Right lobe of liver (tissue), 6 donors: ENCODE measurements at regions not wholly inside any gene's neighbourhood (a gene's known extent, or its start where the extent isn't known, plus 50 kb on each side); places are given as distances from the start of the nearest gene placed in this dataset.

Experiments
- ATAC-seq, 4 donors: fragments of 200-7000 bp; cut with Tn5 transposase; one replicate each; pipeline ENCODE4 v1.9.1; 2020; ENCODE audit warnings: mild to moderate bottlenecking in 4 of 4, moderate library complexity in 4 of 4
- DNase-seq, 3 donors: peaks; one replicate each; pipeline ENCODE4 v3.0.0-alpha.2; 2020
- H3K27ac ChIP-seq, 3 donors: fragments of 200-600 bp; one replicate each; pipeline ENCODE4 v1.8.0; 2022
- H3K27me3 ChIP-seq, 2 donors: fragments of 200-600 bp; one replicate each; pipeline ENCODE4 v1.8.0; 2022
- H3K36me3 ChIP-seq, 4 donors: fragments of 200-600 bp; sonication (generic) in 1 of 4; one replicate each; pipeline versions ENCODE4 v1.5.1 to v1.8.0; 2017 to 2022; ENCODE audit warnings: control low read depth in 1 of 4
- H3K4me1 ChIP-seq, 4 donors: fragments of 200-600 bp; sonication (generic) in 1 of 4; one replicate each; pipeline versions ENCODE4 v1.5.1 to v1.8.0; 2017 to 2022; ENCODE audit warnings: control low read depth in 1 of 4
- H3K4me3 ChIP-seq, 3 donors: fragments of 200-600 bp; one replicate each; pipeline ENCODE4 v1.8.0; 2022
- H3K9me3 ChIP-seq, 4 donors: fragments of 200-600 bp; sonication (generic) in 1 of 4; one replicate each; pipeline versions ENCODE4 v1.5.1 to v1.8.0; 2017 to 2022; ENCODE audit warnings: control low read depth in 1 of 4
- CTCF ChIP-seq, 4 donors: fragments of 200-600 bp in 3 of 4; fragments of 450-650 bp in 1 of 4; IDR thresholded peaks; one replicate each; pipeline versions ENCODE4 v1.5.1 to v1.8.0; 2016 to 2022; ENCODE audit warnings: antibody characterized with exemption in 4 of 4, mild to moderate bottlenecking in 2 of 4
- POLR2A ChIP-seq: fragments of 450-650 bp; IDR thresholded peaks from one replicate; pipeline ENCODE4 v1.6.1; 2017; ENCODE audit warnings: antibody characterized with exemption, mild to moderate bottlenecking
- WGBS: methylation state at CpG from one replicate; pipeline ENCODE4 v1.1.6; 2018; ENCODE audit warnings: low coverage, low lambda C conversion rate; ENCODE audit not compliant: insufficient coverage; ENCODE audit errors: missing lambda C conversion rate; 5-methylcytosine and 5-hydroxymethylcytosine counted together
- intact Hi-C, 2 donors: fragments of 100-400 bp; cut with DNase I; formaldehyde crosslinking; loops; one replicate each; pipeline versions ENCODE4 v1.11.2 to v1.14.1; 2022
- donor health status: DM: no; HTN: yes; CAD: no.
- donor health status: DM: no; HTN: no; CAD: no.
- donor health status: DM: no; HTN: no; CAD: no.
- donor health status: DM: no; HTN: yes; CAD: no.
- donor health status: DM: no; HTN: yes; CAD: no.

GRCh38 chr18:3333056-3333720 is 71.3 kb downstream of the MYL12B start:
- no peaks in the 10 kb centered on the region for H3K9me3 ChIP-seq
- no peak overlapping the region for H3K27ac ChIP-seq
- H3K27me3 ChIP-seq, result no peaks in the 10 kb centered on the region
- H3K4me1 ChIP-seq, result no peaks in the 10 kb centered on the region
- ATAC-seq, result no peak
- TF ChIP-seq POLR2A (no peak), CTCF (IDR thresholded peaks at IDR 0.05) (no peak)
- 80% methylated on average over 4 of the region's 4 CpGs for WGBS
- H3K36me3 ChIP-seq, result no peaks in the 10 kb centered on the region
- no peak for DNase-seq
- intact Hi-C loops, result no loop called here
- H3K4me3 ChIP-seq, result no peak overlapping the region

GRCh38 chr18:3333721-3334386 is 71.9 kb downstream of the MYL12B start:
- DNase-seq (no peak), ATAC-seq (no peak)
- TF ChIP-seq CTCF (IDR thresholded peaks at IDR 0.05) (no peak), POLR2A (no peak)
- no peaks in the 10 kb centered on the region for H3K27me3 ChIP-seq
- intact Hi-C loops, result no loop called here
- WGBS, result 70% methylated on average over 3 of the region's 4 CpGs
- no peaks in the 10 kb centered on the region for H3K36me3 ChIP-seq
- H3K4me3 ChIP-seq, result no peak overlapping the region
- no peaks in the 10 kb centered on the region for H3K4me1 ChIP-seq
- H3K9me3 ChIP-seq, result no peaks in the 10 kb centered on the region
- H3K27ac ChIP-seq, result no peak overlapping the region

- TF ChIP-seq CTCF (IDR thresholded peaks at IDR 0.05) (no peak), POLR2A (no peak)
- Histone ChIP-seq H3K9me3 (no peaks in the 10 kb centered on the region), H3K27me3 (no peaks in the 10 kb centered on the region), H3K27ac (no peak overlapping the region), H3K4me3 (no peak overlapping the region), H3K36me3 (no peaks in the 10 kb centered on the region), H3K4me1 (no peaks in the 10 kb centered on the region)
- WGBS, result 64% methylated on average over 6 of the region's 6 CpGs
- ATAC-seq, result no peak
- intact Hi-C loops, result no loop called here
- no peak for DNase-seq
Measured at GRCh38 chr18:3340015-3340681, 78.2 kb downstream of the MYL12B start.

GRCh38 chr18:3340682-3341097 is 78.8 kb downstream of the MYL12B start:
- WGBS, result 86% methylated on average over 2 of the region's 2 CpGs
- ATAC-seq (no peak), DNase-seq (no peak)
- Histone ChIP-seq H3K4me3 (no peak overlapping the region), H3K36me3 (no peaks in the 10 kb centered on the region), H3K4me1 (no peaks in the 10 kb centered on the region), H3K27ac (no peak overlapping the region), H3K27me3 (no peaks in the 10 kb centered on the region), H3K9me3 (no peaks in the 10 kb centered on the region)
- intact Hi-C loops, result no loop called here
- no peak for TF ChIP-seq CTCF (IDR thresholded peaks at IDR 0.05)
- TF ChIP-seq POLR2A, result no peak
